H1 (cell line): ENCODE measurements at regions not wholly inside any gene's neighbourhood (a gene's known extent, or its start where the extent isn't known, plus 50 kb on each side); places are given as distances from the start of the nearest gene placed in this dataset.

Experiments
- CTCF ChIA-PET: fragments of 300-600 bp; sonication (Branson Sonifier 250); formaldehyde crosslinking; loops from one replicate; lab custom pipeline; 2021; ENCODE audit not compliant: partially characterized antibody; lab: Charles Lee
- POLR2A ChIA-PET: fragments of 300-600 bp; sonication (Branson Sonifier 250); formaldehyde crosslinking; loops from one replicate; lab custom pipeline; 2021; ENCODE audit warnings: inconsistent platforms; ENCODE audit not compliant: partially characterized antibody; lab: Charles Lee
- DNase-seq, 2 experiments: peaks; one replicate each; pipeline versions ENCODE4 v3.0.0 to v3.0.0-alpha.2; 2010 to 2022; ENCODE audit warnings: low spot score in 2 of 2, low read depth in 1 of 2, mixed read lengths in 1 of 2
- FAIRE-seq: peaks from 2 replicates; lab custom pipeline; 2011; peaks lifted over from hg19 to GRCh38; lab: Jason Lieb, UNC
- H2AFZ ChIP-seq: 2 replicates; pipeline ENCODE4 v1.8.1; 2012; ENCODE audit warnings: low read length, inconsistent platforms
- H2AK5ac ChIP-seq: 2 replicates; pipeline ENCODE4 v1.6.1; 2013; ENCODE audit warnings: low read depth, low read length
- H2BK120ac ChIP-seq: replicated peaks from 2 replicates; pipeline ENCODE3; 2013; ENCODE audit warnings: low read depth, low read length, inconsistent platforms
- H2BK12ac ChIP-seq: 2 replicates; pipeline ENCODE4 v1.6.1; 2013; ENCODE audit warnings: low read depth, low read length
- H2BK15ac ChIP-seq: 2 replicates; pipeline ENCODE4 v1.6.1; 2013; ENCODE audit warnings: low read length
- H2BK20ac ChIP-seq: 2 replicates; pipeline ENCODE4 v1.6.1; 2013; ENCODE audit warnings: low read length
- H2BK5ac ChIP-seq: 2 replicates; pipeline ENCODE4 v1.6.1; 2013; ENCODE audit warnings: low read depth, low read length
- H3K14ac ChIP-seq: 2 replicates; pipeline ENCODE4 v1.6.1; 2013; ENCODE audit warnings: inconsistent platforms; ENCODE audit not compliant: insufficient read length
- H3K18ac ChIP-seq: 2 replicates; pipeline ENCODE4 v1.6.1; 2013; ENCODE audit warnings: low read length; ENCODE audit errors: extremely low read depth
- H3K23ac ChIP-seq: 2 replicates; pipeline ENCODE4 v1.6.1; 2013; ENCODE audit warnings: inconsistent platforms; ENCODE audit not compliant: insufficient read length
- H3K23me2 ChIP-seq: 2 replicates; pipeline ENCODE4 v1.6.1; 2013; ENCODE audit warnings: low read depth, low read length
- H3K27ac ChIP-seq: 2 replicates; pipeline ENCODE4 v1.6.1; 2011; ENCODE audit warnings: low read depth, low read length, inconsistent platforms
- H3K27me3 ChIP-seq, 4 experiments: replicated peaks in 1 of 4; 1 replicate in 1 of 4; 2 replicates in 3 of 4; pipeline versions ENCODE4 v1.6.1 to v1.8.1; 2011 to 2013; ENCODE audit warnings: low read length in 3 of 4, mild to moderate bottlenecking in 3 of 4, inconsistent platforms in 2 of 4, mixed read lengths in 2 of 4, moderate library complexity in 1 of 4; ENCODE audit not compliant: control insufficient read depth in 3 of 4, insufficient read depth in 3 of 4; ENCODE audit errors: extremely low read depth in 1 of 4
- H3K36me3 ChIP-seq, 4 experiments: 2 replicates each; pipeline versions ENCODE4 v1.6.1 to v1.8.1; 2011 to 2013; ENCODE audit warnings: mild to moderate bottlenecking in 4 of 4, low read length in 3 of 4, moderate library complexity in 2 of 4, control low read depth in 1 of 4, inconsistent platforms in 1 of 4; ENCODE audit not compliant: insufficient read depth in 4 of 4, control insufficient read depth in 2 of 4
- H3K4ac ChIP-seq: replicated peaks from 2 replicates; pipeline ENCODE3; 2013; ENCODE audit warnings: low read length, low read depth, mixed read lengths, inconsistent platforms; ENCODE audit not compliant: insufficient read length
- H3K4me1 ChIP-seq, 4 experiments: replicated peaks in 1 of 4; 1 replicate in 1 of 4; 2 replicates in 3 of 4; pipeline versions ENCODE4 v1.6.1 to v1.8.1; 2011 to 2013; ENCODE audit warnings: low read length in 3 of 4, inconsistent platforms in 2 of 4, mixed read lengths in 1 of 4; ENCODE audit not compliant: insufficient read depth in 4 of 4, control insufficient read depth in 3 of 4
- H3K4me2 ChIP-seq, 2 experiments: 2 replicates each; pipeline versions ENCODE4 v1.6.1 to v1.8.1; 2011 to 2013; ENCODE audit warnings: low read depth in 2 of 2, low read length in 2 of 2, control low read depth in 1 of 2, inconsistent platforms in 1 of 2, mild to moderate bottlenecking in 1 of 2; ENCODE audit not compliant: insufficient read depth in 1 of 2
- H3K4me3 ChIP-seq, 4 experiments: fragments of 200-600, 300-600 bp in 1 of 4; sonication (generic), shearing (Covaris generic), sonication (Bioruptor Twin) in 1 of 4; 2 replicates each; pipeline versions ENCODE4 v1.5.1 to v1.8.1; 2011 to 2016; ENCODE audit warnings: low read length in 4 of 4, low read depth in 3 of 4, control low read depth in 2 of 4, inconsistent platforms in 2 of 4, mild to moderate bottlenecking in 2 of 4, mixed read lengths in 1 of 4, moderate library complexity in 1 of 4; ENCODE audit not compliant: insufficient read depth in 2 of 4; ENCODE audit errors: extremely low read depth in 1 of 4
- H3K56ac ChIP-seq: replicated peaks from 2 replicates; pipeline ENCODE3; 2013; ENCODE audit warnings: low read depth, mild to moderate bottlenecking, mixed read lengths, low read length, inconsistent platforms; ENCODE audit not compliant: insufficient read length
- H3K79me1 ChIP-seq: 2 replicates; pipeline ENCODE4 v1.6.1; 2013; ENCODE audit warnings: low read depth, low read length, control low read depth
- H3K79me2 ChIP-seq, 2 experiments: 2 replicates each; pipeline versions ENCODE4 v1.6.1 to v1.8.1; 2012 to 2013; ENCODE audit warnings: low read length in 2 of 2, mild to moderate bottlenecking in 2 of 2, inconsistent platforms in 1 of 2; ENCODE audit not compliant: insufficient read depth in 2 of 2, control insufficient read depth in 1 of 2
- H3K9ac ChIP-seq, 4 experiments: replicated peaks in 1 of 4; 1 replicate in 1 of 4; 2 replicates in 3 of 4; pipeline versions ENCODE4 v1.6.1 to v1.8.1; 2011 to 2013; ENCODE audit warnings: low read depth in 3 of 4, low read length in 3 of 4, control low read depth in 2 of 4, mild to moderate bottlenecking in 2 of 4, moderate library complexity in 2 of 4, inconsistent platforms in 1 of 4; ENCODE audit errors: extremely low read depth in 1 of 4
- H3K9me3 ChIP-seq, 2 experiments: 2 replicates each; pipeline versions ENCODE4 v1.6.1 to v1.8.1; 2012 to 2013; ENCODE audit warnings: mild to moderate bottlenecking in 2 of 2, moderate library complexity in 2 of 2, control low read depth in 1 of 2, inconsistent platforms in 1 of 2, low read depth in 1 of 2, low read length in 1 of 2, mixed read lengths in 1 of 2; ENCODE audit not compliant: insufficient read depth in 2 of 2
- H4K20me1 ChIP-seq, 2 experiments: replicated peaks in 1 of 2; 2 replicates each; pipeline versions ENCODE3 to v1.8.1; 2011 to 2013; ENCODE audit warnings: inconsistent platforms in 2 of 2, low read length in 2 of 2, mild to moderate bottlenecking in 1 of 2; ENCODE audit not compliant: insufficient read depth in 2 of 2, control insufficient read depth in 1 of 2
- H4K5ac ChIP-seq: 2 replicates; pipeline ENCODE4 v1.6.1; 2013; ENCODE audit warnings: low read length, low read depth, mixed read lengths, inconsistent platforms; ENCODE audit not compliant: insufficient read length
- H4K8ac ChIP-seq: 2 replicates; pipeline ENCODE4 v1.8.0; 2013; ENCODE audit warnings: mild to moderate bottlenecking, moderate library complexity, low read length, inconsistent platforms; ENCODE audit not compliant: insufficient read depth; ENCODE audit errors: extremely low read depth
- H4K91ac ChIP-seq: replicated peaks from 2 replicates; pipeline ENCODE3; 2013; ENCODE audit warnings: low read length, mixed read lengths, inconsistent platforms; ENCODE audit not compliant: insufficient read length
- CREB1 ChIP-seq: IDR thresholded peaks from 2 replicates; pipeline ENCODE4 v1.6.1; 2012; ENCODE audit warnings: inconsistent platforms
- CTCF ChIP-seq, 3 experiments: IDR thresholded peaks; 1 replicate in 2 of 3; 2 replicates in 1 of 3; pipeline versions ENCODE4 v1.5.1 to v1.6.1; 2011; ENCODE audit warnings: low read length in 3 of 3, mild to moderate bottlenecking in 3 of 3, inconsistent platforms in 2 of 3, low read depth in 1 of 3, moderate library complexity in 1 of 3; ENCODE audit not compliant: insufficient read depth in 1 of 3; ENCODE audit errors: control extremely low read depth in 1 of 3
- E2F6 ChIP-seq: IDR thresholded peaks from 2 replicates; pipeline ENCODE4 v1.6.1; 2012; ENCODE audit warnings: inconsistent platforms
- FOSL1 ChIP-seq: IDR thresholded peaks from 2 replicates; pipeline ENCODE4 v1.6.1; 2011; ENCODE audit warnings: mild to moderate bottlenecking, low read depth, low read length, moderate library complexity; ENCODE audit not compliant: insufficient read depth
- RAD21 ChIP-seq, 2 experiments: IDR thresholded peaks in 1 of 2; conservative IDR thresholded peaks in 1 of 2; 2 replicates each; pipeline ENCODE4 v1.6.1; 2011; ENCODE audit warnings: low read depth in 2 of 2, low read length in 2 of 2, improper control_type of control experiment in 1 of 2, inconsistent platforms in 1 of 2, mild to moderate bottlenecking in 1 of 2, moderate library complexity in 1 of 2
- SAP30 ChIP-seq: fragments of 300-600 bp; sonication (generic); IDR thresholded peaks from 2 replicates; pipeline ENCODE4 v1.7.1; 2012; ENCODE audit warnings: low read length, moderate library complexity, mild to moderate bottlenecking, inconsistent platforms; ENCODE audit not compliant: insufficient read depth, insufficient replicate concordance
- SIN3A ChIP-seq, 2 experiments: IDR thresholded peaks in 1 of 2; conservative IDR thresholded peaks in 1 of 2; 2 replicates each; pipeline ENCODE4 v1.6.1; 2011 to 2012; ENCODE audit warnings: low read length in 2 of 2, improper control_type of control experiment in 1 of 2, low read depth in 1 of 2, mild to moderate bottlenecking in 1 of 2
- SIRT6 ChIP-seq: IDR thresholded peaks from one replicate; pipeline ENCODE4 v1.7.1; 2012; ENCODE audit warnings: low read length, inconsistent platforms
- SP4 ChIP-seq: IDR thresholded peaks from 2 replicates; pipeline ENCODE4 v1.6.1; 2012; ENCODE audit warnings: low read length, inconsistent platforms
- TBP ChIP-seq: IDR thresholded peaks from 2 replicates; pipeline ENCODE4 v1.6.1; 2011; ENCODE audit warnings: low read depth, low read length, improper control_type of control experiment
- TCF12 ChIP-seq: IDR thresholded peaks from 2 replicates; pipeline ENCODE4 v1.6.1; 2011; ENCODE audit warnings: low read depth, mild to moderate bottlenecking, low read length
- TEAD4 ChIP-seq: IDR thresholded peaks from 2 replicates; pipeline ENCODE4 v1.6.1; 2012; ENCODE audit warnings: low read depth, low read length, inconsistent platforms, mixed read lengths
- WGBS, 2 experiments: shearing (Covaris generic) in 1 of 2; methylation state at CpG; one replicate each; pipeline versions ENCODE4 v1.1.6 to v1.1.7; 2013 to 2015; ENCODE audit warnings: low lambda C conversion rate in 2 of 2, mixed read lengths in 2 of 2, inconsistent platforms in 1 of 2, low coverage in 1 of 2, missing lambda C conversion rate in 1 of 2; ENCODE audit not compliant: insufficient replicate concordance in 2 of 2, insufficient coverage in 1 of 2, insufficient read length in 1 of 2; ENCODE audit errors: extremely low coverage in 1 of 2, missing lambda C conversion rate in 1 of 2; 5-methylcytosine and 5-hydroxymethylcytosine counted together

- H3K9me3 ChIP-seq = no peaks in the 10 kb centered on the region
- no peaks in the 10 kb centered on the region for H4K20me1 ChIP-seq
- H3K4me1 ChIP-seq = no peaks in the 10 kb centered on the region
- H3K4ac ChIP-seq = no peak overlapping the region
- no peak overlapping the region for H4K91ac ChIP-seq
- DNase-seq = no peak
- no peak overlapping the region for H2BK5ac ChIP-seq
- ChIA-PET POLR2A (no interaction called here), CTCF (no interaction called here)
- no peak overlapping the region for H2BK12ac ChIP-seq
- H2BK15ac ChIP-seq = no peak overlapping the region
- H3K9ac ChIP-seq = no peak overlapping the region
- H2AFZ ChIP-seq = no peak overlapping the region
- H3K36me3 ChIP-seq = no peaks in the 10 kb centered on the region
- H3K23ac ChIP-seq = no peak overlapping the region
- H3K27ac ChIP-seq = no peak overlapping the region
- WGBS, 2 experiments = 94% methylated on average over 3 of the region's 3 CpGs; no CpG with 5 or more reads in 1 of the 2 experiments
- H2AK5ac ChIP-seq = no peak overlapping the region
- no peak overlapping the region for H3K18ac ChIP-seq
- H3K4me3 ChIP-seq = no peak overlapping the region
- no peak overlapping the region for H4K8ac ChIP-seq
- no peak overlapping the region for H2BK120ac ChIP-seq
- no peaks in the 10 kb centered on the region for H3K27me3 ChIP-seq
- H3K4me2 ChIP-seq = no peak overlapping the region
- no peak for FAIRE-seq
- H3K56ac ChIP-seq = no peak overlapping the region
- no peaks in the 10 kb centered on the region for H3K23me2 ChIP-seq
- H3K79me2 ChIP-seq = no peaks in the 10 kb centered on the region
- H3K79me1 ChIP-seq = no peaks in the 10 kb centered on the region
- no peak overlapping the region for H4K5ac ChIP-seq
- no peak overlapping the region for H3K14ac ChIP-seq
- H2BK20ac ChIP-seq = no peak overlapping the region
- no peak for TF ChIP-seq TCF12
- TF ChIP-seq FOSL1 = no peak
- TF ChIP-seq SIRT6 = no peak
- TF ChIP-seq E2F6 = no peak
- TF ChIP-seq TBP = no peak
- no peak for TF ChIP-seq SP4
- no peak for TF ChIP-seq CTCF (IDR thresholded peaks at IDR 0.05; ENCODE audit: control extremely low read depth in 1 of 3, insufficient read depth in 1 of 3, low read depth in 1 of 3, low read length in 3 of 3)
- no peak for TF ChIP-seq TEAD4
- no peak for TF ChIP-seq RAD21 (IDR thresholded peaks at IDR 0.05 in 1 of 2, conservative IDR thresholded peaks at IDR 0.05 in 1 of 2; ENCODE audit: low read depth in 2 of 2, low read length in 2 of 2)
- no peak for TF ChIP-seq SAP30
- no peak for TF ChIP-seq SIN3A (conservative IDR thresholded peaks at IDR 0.05 in 1 of 2, IDR thresholded peaks at IDR 0.05 in 1 of 2; ENCODE audit: low read depth in 1 of 2, low read length in 2 of 2)
- no peak for TF ChIP-seq CREB1
These were observed 415.1 kb upstream of the MAD2L1 start for GRCh38 chr4:120481756-120482155.
